HL-60/S4 treated with phorbol 12-myristate 13-acetate at 8.2 ng/mL for 4 days and 3 days (cell line): ENCODE measurements at regions not wholly inside any gene's neighbourhood (a gene's known extent, or its start where the extent isn't known, plus 50 kb on each side); places are given as distances from the start of the nearest gene placed in this dataset.
"Not testable (repeated sequence)": the region's sequence is repeated elsewhere in the genome, so short reads cannot be mapped to it uniquely, and the experiment has no call there.

Experiments
- in situ Hi-C: fragments of 300-500 bp; cut with MboI; formaldehyde crosslinking; loops from 2 replicates; pipeline ENCODE4 v1.15.0; 2022; ENCODE audit warnings: low sequenced_read_pairs

DNA sequence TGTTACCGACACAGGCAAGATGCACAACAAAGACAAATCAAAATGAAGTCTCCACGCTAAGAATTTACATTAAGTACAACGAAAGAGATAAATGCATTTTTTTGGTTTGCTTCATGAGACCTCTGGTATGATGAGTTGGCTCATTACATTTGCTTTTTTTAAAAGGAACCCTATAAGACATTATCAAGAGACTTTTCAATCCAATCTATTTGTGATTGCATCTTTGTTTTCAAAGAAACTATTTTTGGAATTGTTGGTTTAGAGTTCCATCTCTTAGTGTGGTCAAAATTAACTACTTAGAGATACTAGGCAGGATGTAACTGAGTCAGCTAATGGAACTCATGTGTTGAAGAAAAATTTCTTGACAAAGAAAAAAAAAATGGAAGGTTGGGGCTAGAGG is 200.1 kb downstream of the ZC3H11B start:
- in situ Hi-C loops: no loop called here

DNA sequence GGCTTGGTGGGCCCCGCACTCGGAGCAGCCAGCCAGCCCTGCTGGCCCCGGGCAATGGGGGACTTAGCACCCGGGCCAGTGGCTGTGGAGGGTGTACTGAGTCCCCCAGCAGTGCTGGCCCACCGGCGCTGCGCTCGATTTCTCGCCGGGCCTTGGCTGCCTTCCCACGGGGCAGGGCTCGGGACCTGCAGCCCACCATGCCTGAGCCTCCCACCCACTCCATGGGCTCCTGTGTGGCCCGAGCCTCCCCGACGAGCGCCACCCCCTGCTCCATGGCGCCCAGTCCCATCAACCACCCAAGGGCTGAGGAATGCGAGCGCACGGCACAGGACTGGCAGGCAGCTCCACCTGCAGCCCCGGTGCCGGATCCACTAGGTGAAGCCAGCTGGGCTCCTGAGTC is 202.2 kb downstream of the ZC3H11B start:
- in situ Hi-C loops: not testable (repeated sequence)

DNA sequence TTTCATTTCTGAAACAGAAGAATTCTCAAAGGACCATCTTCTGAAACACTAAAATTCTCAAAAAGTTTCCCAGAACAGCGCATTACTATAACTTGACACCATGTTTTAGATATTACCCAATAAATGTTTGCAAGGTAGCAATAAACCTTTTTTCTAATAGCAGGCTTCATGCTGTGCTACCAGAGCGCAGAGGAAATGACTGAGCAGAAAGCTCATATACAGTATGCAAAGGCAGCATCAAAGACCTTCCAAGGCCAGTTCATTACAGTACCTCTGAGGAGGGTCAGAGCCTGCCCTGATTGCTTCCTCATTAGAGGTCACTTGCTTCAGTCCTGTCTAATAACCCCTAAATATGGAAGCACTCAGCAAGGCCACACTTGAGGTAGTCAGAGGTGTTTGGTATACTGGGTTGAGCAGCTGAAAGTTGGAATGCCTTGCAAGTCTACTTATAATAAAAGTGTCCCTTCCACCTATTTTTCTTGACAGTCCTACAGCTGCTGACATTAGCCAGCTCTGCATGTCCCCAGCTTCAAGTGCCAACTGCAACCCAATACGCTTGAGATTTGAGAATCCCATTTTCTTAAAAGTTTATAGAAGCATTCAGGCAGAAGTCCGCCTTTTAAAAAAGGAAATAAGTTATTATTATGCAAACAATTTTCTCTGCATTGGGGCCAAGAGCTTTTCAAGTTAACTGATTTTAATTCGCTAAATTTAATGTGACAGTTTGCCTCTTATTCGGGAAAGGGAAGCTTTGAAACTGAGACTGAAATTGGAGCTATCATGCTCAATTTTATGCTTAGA is 207.2 kb downstream of the ZC3H11B start:
- in situ Hi-C loops: no loop called here

DNA sequence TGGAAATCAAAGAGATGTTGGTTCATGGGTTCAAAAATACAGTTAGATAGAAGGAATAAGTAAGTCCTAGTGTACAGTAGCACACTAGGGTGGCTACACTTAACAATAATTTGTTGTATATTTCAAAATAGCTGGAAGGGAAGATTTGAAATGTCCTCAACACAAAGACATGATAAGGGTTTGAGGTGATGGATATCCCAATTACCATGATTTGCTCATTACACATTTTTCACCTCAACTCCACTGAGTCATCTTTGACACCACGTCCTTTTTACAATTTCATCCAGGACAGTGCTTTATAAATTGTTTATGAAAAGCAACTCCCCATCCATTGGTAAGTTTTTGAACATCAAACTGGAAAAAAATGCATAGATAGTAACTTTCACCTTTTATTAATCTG is 208.3 kb downstream of the ZC3H11B start:
- in situ Hi-C loops: no loop called here

DNA sequence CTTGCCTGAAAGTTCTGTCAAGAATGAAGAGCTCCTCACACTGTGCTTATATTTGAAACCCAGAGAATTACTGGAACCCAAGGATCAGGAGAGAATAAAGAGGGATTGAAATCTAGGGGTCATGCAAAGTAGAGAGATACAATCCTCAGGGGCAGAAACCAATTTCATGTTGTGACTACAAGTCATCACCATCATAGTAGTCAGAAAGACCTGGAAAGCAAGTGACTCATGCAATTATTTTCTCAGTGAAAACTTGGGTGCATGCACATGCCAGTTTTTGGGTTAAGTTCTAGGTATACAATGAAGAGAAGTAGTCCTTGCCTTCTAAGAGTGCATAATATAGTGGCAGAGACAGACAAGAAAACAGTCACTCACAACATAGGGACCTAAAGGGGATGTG is 210.0 kb downstream of the ZC3H11B start:
- in situ Hi-C loops: no loop called here

DNA sequence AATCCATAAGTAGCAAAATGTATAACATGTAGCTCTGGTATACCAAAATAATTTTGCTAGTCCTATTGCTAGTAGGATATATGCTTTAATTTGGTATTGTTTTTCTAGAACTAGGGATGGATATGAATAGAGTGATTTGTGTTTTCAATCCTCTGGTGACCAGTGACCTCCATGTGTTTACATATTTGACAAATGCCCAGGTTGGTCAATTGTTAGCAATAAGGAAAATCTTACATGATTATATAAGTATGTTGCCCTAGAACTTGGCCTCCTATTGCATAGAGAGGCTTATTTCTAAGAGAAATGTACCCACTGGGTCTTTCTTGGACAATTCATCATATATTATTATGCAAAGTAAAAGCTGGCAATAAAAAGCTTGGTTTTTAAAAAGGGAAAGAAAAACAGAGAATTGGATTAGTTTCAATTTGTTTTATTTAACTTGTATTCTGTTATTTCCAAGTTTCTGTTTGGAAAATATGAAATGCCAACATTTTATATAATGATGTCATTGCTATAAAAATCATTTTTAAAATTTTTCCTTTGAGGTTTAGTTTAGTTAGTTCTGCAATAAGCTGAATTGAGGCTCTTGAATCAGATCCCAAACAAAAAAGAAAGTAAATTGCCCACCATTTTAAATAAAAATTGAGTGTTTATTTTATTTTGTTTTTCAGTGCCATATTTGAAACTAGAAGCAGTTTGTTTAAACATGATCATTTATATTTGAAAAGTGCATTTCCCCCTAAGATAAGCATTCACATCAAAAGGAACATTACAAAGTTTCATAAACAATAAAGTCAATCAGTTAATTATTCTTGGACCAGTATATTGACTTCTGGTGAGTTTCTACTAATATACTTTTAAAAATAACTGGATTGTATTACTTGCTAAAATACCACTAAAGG is 210.9 kb downstream of the ZC3H11B start:
- in situ Hi-C loops: no loop called here

DNA sequence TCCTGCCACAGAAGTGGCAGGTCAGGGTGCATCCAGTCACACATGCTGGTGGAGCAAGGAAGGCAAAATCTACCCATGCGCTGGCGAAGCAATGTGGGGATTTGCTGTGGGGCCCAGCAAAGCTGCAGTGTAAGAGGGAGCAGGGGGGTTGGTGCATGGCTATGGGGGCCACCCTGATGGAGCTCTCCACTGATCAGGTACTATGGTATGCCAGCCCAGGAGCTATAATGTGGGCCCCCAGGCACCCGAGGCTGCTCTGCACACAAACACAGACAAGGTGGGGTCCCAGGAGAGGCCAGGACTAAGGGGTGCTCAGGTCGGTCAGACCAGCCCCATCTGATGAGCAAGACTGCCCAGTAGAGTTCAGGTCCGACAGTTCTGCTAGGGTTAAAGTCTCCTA is 213.5 kb downstream of the ZC3H11B start:
- in situ Hi-C loops: loop anchor here (25.0 kb wide), 1 partner anchor 1062 kb away; the partner anchor contains the start of gene TGFB2

DNA sequence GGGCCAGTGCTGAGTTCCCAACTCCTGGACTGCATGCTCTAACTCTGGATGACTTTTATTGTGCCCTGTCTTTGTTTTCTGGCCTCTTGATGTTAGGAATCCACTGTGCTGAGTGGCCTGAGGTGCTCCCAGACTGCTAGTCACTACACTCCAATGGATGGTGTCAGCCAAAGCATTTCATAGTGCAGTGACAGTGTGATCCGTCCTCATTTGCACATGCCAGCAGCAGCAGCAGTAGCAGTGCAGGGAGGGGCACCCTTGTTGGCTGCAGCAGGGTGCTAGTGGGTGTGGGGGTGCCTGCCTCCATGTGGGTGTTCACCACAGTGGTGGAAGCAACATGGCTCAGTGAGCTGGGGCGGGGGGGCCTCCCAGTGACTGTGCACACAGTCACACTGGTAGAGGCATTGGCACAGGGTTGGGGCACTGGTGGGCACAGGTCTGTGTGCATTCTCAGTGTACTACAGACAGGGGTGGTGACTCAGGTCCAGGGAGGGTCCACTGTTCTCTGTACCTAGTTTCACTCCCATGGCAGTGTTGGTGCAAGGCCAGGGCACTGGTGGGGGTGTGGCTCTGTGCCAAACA is 214.0 kb downstream of the ZC3H11B start:
- in situ Hi-C loops: loop anchor here (25.0 kb wide), 1 partner anchor 1062 kb away; the partner anchor contains the start of gene TGFB2

DNA sequence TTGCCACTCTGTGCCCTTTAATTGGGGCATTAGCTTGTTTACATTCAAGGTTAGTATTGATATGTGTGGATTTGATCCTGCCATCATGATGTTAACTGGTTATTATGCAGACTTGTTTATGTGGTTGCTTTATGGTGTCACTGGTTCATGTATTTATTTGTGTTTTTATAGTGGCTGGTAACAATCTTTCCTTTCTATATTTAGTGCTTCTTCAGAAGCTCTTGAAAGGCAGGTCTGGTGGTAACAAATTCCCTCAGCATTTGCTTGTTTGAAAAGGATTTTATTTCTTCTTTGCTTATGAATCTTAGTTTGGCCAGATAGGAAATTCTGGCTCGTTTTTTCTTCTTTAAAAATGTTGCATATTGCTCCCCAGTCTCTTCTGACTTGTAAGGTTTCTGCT is 215.4 kb downstream of the ZC3H11B start:
- in situ Hi-C loops: loop anchor here (25.0 kb wide), 1 partner anchor 1060 kb away; the partner anchor contains the start of gene TGFB2

DNA sequence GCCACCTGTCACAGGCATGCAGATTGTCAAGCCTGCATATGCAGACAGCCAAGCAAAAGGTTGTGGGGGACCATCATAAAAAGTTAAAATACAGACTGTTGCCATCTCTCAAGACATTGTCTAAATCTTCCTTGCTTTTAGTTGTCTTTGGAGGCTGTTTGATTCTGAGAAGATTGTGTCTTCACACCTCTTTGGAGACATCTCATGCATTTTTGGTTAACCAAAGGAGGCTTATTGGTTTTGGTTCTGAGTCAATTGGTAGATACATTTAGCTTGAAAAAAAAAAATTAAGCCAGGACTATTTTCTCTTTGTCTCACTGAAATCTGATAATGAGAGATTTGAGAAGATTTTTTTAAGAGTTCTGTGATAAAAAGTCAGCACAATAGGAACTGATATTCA is 217.6 kb downstream of the LYPLAL1 start:
- in situ Hi-C loops: loop anchor here (25.0 kb wide), 1 partner anchor 1054 kb away; the partner anchor contains the start of gene TGFB2

DNA sequence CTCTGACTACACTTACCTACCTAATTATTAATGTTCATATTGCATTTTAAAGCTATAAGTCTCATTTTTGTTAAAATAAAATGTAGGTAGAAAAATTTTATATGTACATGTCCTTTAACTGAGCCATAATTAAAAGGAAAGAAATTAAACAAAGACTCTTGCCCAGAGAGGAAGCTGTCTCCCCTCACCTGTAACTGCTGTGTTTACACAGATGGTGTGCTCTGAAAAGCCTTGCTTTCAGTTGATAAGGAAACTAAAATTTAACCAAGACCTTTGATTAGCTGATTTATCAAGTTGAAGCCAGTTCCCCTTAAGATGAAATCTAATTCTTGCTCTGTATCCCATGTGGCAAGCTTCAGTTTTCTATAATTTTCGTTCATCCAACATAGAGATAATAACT is 213.5 kb downstream of the LYPLAL1 start:
- in situ Hi-C loops: loop anchor here (25.0 kb wide), 1 partner anchor 1050 kb away; the partner anchor contains the start of gene TGFB2

DNA sequence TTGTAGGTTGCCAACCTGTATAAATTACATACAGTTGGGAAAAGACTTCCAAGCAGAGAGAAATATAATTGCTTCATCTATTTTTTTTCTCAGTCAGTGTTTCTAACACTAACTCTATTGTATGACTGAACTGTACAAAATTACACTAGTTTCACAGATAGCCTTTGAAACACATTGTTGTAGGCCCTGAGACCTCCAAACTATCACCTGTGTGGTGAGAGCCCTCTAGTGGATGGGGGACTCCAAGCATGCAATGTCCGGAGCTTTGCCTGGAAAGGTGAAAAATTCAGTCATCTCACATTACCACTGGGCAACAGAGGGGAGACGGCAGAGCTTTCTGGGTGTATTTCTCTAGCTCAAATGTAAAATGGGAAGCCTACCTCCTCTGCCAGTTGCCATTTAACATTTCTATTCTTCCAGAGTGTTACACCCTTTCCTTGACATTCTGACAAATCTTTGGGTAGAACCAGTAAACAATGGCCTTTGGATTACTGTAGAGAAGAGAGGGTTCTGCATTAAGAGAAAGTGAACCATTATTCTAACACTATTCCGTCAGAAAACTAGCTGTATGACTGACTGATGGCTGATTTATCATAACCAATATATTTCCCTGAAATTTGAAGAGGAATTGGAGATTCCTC is 212.2 kb downstream of the LYPLAL1 start:
- in situ Hi-C loops: loop anchor here (25.0 kb wide), 1 partner anchor 1049 kb away; the partner anchor contains the start of gene TGFB2

DNA sequence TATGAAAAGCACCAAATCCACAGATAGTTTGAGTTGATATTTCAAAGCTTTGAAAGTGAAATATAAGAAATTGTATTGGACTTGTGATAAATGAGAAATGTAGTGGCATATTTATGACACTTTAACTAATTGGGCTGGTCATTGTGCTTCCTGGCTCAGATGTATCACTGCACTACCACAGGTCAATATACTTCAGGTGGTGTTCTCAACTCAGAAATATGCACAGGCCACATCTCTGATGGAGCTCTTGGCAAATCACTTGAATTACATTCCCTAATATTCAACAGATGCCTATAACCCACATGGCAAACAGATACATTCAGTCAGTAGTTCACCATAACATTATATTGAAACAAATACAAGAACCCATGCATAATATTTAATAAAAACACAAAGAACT is 209.6 kb downstream of the LYPLAL1 start:
- in situ Hi-C loops: loop anchor here (25.0 kb wide), 1 partner anchor 1046 kb away; the partner anchor contains the start of gene TGFB2

DNA sequence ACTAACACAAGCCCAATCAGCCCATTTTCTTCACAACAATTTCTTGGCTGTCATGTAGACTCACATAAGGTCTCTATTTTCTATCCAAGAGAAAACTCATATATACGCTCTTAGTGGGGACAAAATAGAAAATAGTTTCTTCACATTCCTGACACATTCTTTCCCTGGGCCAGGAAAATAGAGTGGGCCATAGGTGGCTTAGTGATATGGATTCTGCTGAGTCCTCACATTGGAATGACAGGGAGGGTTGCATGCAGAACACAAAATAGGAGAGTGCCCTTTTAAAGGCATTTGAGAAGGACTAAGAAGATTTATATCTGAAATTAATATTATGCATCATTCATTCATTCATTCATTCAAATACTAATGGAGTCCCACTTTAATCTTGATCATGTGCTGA is 207.7 kb downstream of the LYPLAL1 start:
- in situ Hi-C loops: loop anchor here (25.0 kb wide), 1 partner anchor 1044 kb away; the partner anchor contains the start of gene TGFB2

DNA sequence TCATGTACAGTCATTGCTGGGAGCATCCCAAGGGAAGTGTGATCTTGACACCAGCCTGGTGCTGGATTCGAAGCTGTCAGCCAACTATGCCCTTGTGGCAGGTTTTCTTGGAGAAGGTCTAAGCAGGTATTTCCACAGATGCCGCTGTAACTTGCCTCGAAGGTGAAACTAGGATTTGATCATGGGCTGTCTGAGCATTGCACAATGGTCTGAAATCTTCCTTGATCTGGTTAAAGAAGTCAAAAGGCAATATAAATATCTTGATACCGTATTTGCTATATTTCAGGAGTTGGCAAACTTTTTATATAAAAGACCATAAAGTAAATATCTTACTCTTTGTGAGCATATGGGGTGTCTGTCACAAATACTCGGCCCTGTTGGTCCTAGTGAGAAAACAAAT is 206.8 kb downstream of the LYPLAL1 start:
- in situ Hi-C loops: loop anchor here (25.0 kb wide), 1 partner anchor 1043 kb away; the partner anchor contains the start of gene TGFB2

DNA sequence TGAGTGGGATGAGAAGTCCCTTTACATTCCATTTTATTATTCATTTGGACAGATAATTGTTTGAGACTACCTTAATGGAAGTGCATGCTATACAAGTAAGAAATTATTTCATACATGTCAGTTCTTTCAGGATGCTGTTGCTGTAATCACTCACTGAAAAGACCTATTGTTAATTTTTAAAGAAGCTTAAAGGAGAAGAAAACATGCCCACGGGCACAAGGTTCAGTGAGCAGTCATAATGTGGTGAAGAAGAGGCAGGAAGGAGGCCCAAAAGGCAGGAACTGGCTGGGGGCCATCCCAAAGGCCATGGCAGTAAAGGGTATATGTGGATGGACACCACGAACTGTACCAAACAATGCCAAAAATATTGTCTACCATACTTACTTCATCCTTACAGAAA is 206.0 kb downstream of the LYPLAL1 start:
- in situ Hi-C loops: loop anchor here (25.0 kb wide), 1 partner anchor 1042 kb away; the partner anchor contains the start of gene TGFB2

DNA sequence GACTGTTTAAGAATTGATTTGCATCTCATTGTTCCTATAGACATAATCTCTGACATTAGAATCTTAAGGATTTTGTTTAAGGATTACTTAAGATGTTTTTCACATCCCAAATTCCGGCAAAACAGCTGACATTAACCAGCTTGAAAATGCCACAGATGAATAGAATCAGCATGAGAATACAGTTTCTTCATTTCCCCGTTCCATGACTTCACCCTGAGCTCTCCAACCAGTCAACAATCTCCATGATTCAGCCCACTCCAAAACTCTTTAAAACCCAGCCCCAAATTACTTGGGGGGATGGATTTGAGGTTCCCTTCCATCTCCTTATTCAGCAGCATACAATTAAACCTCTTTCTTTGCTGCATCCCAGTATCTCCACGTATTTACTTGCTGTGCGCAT is 201.0 kb downstream of the LYPLAL1 start:
- in situ Hi-C loops: loop anchor here (25.0 kb wide), 1 partner anchor 1037 kb away; the partner anchor contains the start of gene TGFB2

DNA sequence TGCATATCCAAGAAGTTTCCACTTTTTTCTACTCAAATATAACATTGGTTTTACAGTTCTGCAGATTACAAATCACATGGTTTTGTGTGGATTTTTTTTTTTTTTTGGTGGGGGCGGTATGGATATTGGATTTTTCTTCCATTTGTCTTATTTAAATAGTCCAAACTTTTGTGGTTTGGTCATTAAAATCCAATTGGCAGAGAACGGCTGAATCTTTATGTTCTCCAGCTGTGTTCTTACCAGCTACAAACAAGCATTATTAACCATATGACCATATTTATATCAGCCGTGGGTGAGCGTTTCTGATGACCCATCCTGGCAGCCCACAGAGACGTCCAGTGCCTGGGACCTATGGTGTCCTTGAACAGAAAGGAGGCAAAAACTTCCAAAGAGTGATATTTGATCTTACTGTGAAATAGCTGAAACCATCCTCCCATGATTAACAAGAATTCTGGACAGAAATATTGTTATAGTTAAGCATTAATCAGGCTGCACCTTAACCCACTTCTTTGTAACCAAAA is 200.4 kb downstream of the LYPLAL1 start:
- in situ Hi-C loops: no loop called here

DNA sequence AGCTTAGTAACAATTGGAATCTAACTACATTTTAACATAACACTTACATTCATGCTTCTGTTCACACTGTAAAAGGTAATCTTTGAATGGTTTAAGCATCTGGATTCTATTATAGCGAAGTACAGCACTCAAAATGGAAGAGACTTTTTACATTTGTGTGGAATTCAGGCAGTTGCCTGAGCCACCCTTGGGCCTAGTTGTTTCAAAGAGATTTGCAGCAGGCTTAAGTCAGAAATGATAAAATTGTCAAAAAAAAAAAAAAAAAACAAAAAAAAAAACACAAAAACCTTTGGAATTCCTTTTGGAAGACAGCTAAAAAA is 199.9 kb downstream of the LYPLAL1 start:
- in situ Hi-C loops: no loop called here
